Heart left ventricle (tissue), 13 donors: ENCODE measurements at regions not wholly inside any gene's neighbourhood (a gene's known extent, or its start where the extent isn't known, plus 50 kb on each side); places are given as distances from the start of the nearest gene placed in this dataset.

Experiments used
- CTCF ChIP-seq, 12 donors: fragments of 200-600 bp; sonication (generic) in 4 of 12; IDR thresholded peaks; one replicate each; pipeline versions ENCODE4 v1.5.0 to v1.8.0; 2018 to 2022; ENCODE audit warnings: antibody characterized with exemption in 12 of 12, mild to moderate bottlenecking in 5 of 12
- POLR2A ChIP-seq, 2 donors: fragments of 450-650 bp; IDR thresholded peaks; one replicate each; pipeline ENCODE4 v1.6.1; 2017; ENCODE audit warnings: antibody characterized with exemption in 2 of 2, mild to moderate bottlenecking in 2 of 2, moderate library complexity in 2 of 2
- donor health status: ischemic (EF 13 %, LVEDD 7.1; RV severe dilation, severe dysfunction).
- donor health status: DM: no; HTN: yes; CAD: no.
- donor health status: DM: no; HTN: no; CAD: no.
- donor health status: ischemic (EF 25% LVEDD 6.9; RV normal size, moderate dysfunction).
- donor health status: ischemic (EF 25% LVEDD 5.7; RV mildly dilated, moderate dysfunction).
- donor health status: ischemic (EF 35%, LVEDD 5.7; RV mildly dilated, moderate dysfunction).
- donor health status: nonischemic (EF 11% LVEDD 7.7; RV severe dilation, severe dysfunction).
- donor health status: DM: yes; HTN: yes; CAD: no.
- donor health status: PGD.
- donor health status: ischemic (EF 29% LVEDD 5.4; RV normal size, mild dysfunction).
- donor health status: nonischemic (EF 23%, LVEDD 6.1; RV moderate dilation, normal function).

GRCh38 chr6:14386668-14387067, 269.1 kb downstream of the CD83 start:
- TF ChIP-seq CTCF (IDR thresholded peaks at IDR 0.05) = no peak
- TF ChIP-seq POLR2A (IDR thresholded peaks at IDR 0.05) = no peak
